Fibroblast of pulmonary artery (primary cell): ENCODE measurements at regions not wholly inside any gene's neighbourhood (a gene's known extent, or its start where the extent isn't known, plus 50 kb on each side); places are given as distances from the start of the nearest gene placed in this dataset.

Experiments used
- DNase-seq: peaks from one replicate; pipeline ENCODE4 v3.0.0-alpha.2; 2010; ENCODE audit warnings: low read depth
- H3K4me3 ChIP-seq: replicated peaks from 2 replicates; pipeline ENCODE4 v1.5.1; 2011; ENCODE audit warnings: low read depth, mild to moderate bottlenecking, control low read depth, low read length, moderate library complexity
- TF ChIP-seq, protein P1 (sequence below): IDR thresholded peaks from 2 replicates; pipeline ENCODE4 v1.5.1; 2011; ENCODE audit warnings: mild to moderate bottlenecking, control low read depth, low read length, inconsistent platforms; ENCODE audit errors: missing control alignments

DNA sequence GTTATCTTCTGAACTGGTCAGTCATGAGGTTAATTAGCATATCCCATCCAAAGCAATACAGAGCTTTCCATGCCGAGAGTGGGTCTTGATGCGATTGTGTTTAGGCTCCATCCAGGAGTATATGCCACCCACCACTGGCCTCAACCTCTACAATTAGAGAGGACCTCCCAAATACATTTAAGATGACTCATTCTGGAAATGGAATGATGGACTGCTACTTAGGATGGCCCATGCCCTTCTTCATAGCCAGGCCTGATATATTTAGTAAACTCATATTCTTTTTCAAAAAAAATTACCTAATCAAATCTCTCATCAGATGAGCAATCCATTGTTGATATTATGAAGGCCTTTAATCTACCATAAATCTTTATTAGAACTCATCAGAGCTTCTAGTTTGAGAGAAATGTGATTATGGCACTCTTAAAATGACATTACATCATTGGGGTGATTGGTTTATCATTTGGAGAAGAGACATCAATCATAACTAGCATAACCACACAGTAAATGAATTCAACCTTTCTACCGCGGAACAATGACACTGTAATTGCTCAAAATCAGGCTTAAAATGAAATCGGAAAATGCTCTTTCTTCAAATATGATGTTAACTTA is 414.2 kb upstream of the WWC1 start:
- TF ChIP-seq, protein P1, sequence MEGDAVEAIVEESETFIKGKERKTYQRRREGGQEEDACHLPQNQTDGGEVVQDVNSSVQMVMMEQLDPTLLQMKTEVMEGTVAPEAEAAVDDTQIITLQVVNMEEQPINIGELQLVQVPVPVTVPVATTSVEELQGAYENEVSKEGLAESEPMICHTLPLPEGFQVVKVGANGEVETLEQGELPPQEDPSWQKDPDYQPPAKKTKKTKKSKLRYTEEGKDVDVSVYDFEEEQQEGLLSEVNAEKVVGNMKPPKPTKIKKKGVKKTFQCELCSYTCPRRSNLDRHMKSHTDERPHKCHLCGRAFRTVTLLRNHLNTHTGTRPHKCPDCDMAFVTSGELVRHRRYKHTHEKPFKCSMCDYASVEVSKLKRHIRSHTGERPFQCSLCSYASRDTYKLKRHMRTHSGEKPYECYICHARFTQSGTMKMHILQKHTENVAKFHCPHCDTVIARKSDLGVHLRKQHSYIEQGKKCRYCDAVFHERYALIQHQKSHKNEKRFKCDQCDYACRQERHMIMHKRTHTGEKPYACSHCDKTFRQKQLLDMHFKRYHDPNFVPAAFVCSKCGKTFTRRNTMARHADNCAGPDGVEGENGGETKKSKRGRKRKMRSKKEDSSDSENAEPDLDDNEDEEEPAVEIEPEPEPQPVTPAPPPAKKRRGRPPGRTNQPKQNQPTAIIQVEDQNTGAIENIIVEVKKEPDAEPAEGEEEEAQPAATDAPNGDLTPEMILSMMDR, result no peak
- H3K4me3 ChIP-seq, result no peak overlapping the region
- no peak for DNase-seq

DNA sequence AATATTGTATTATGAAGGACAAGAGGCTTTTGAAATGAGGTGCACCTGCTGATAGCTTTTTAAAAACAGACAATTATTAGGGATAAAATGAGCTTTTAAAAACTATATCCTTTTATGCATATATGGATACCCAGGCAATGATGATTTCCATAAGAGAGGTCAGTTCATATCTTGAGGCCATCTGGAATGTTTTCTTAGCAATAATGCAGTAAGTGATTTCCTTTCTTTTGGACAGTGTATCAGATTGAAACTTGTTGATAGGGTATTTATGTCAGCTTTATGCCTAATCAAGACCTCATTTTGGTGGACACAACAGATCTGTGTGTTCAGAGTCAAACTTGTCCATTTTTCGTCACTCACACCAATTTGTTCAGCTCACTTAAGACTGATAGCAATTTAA is 413.5 kb upstream of the WWC1 start:
- no peak overlapping the region for H3K4me3 ChIP-seq
- TF ChIP-seq, protein P1, result no peak
- no peak for DNase-seq

DNA sequence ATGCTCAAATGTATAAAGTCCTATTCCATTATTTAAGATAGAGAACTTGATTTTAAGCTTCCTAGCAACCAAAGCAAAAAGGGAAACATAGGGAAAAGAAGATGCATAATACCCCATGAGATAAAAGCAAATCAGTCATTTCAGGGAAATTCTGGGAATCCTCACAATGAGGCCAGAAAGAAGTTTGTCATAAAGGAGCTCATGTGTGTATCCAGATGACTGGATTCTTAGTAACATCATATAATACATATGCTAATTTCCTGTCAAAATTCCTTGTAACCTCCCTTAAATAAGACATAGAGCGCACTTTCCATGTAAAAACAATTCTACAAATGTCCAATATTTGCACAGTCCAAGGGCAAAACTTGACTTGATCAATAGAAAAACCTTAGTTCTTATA is 411.0 kb upstream of the WWC1 start:
- TF ChIP-seq, protein P1, result no peak
- H3K4me3 ChIP-seq, result no peak overlapping the region
- DNase-seq, result no peak

DNA sequence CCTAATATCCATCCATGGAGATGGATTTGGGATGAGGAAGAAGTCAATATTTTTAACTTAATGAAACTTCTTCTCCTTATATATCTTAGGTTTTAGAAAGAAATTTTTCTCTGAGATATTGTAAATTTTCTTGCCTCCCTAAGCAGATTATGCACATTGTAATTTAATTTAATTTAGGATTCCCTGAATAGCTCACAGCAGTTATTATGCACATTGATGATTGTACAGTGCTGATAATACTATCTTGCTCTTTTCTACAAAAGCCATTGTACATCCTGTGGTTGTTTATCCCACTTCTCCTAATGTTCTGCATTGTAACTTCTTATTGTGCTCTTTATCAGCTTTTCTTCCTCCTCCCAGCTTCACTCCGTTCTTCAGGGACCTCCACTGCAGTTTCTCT is 410.4 kb upstream of the WWC1 start:
- no peak overlapping the region for H3K4me3 ChIP-seq
- TF ChIP-seq, protein P1, result no peak
- no peak for DNase-seq

DNA sequence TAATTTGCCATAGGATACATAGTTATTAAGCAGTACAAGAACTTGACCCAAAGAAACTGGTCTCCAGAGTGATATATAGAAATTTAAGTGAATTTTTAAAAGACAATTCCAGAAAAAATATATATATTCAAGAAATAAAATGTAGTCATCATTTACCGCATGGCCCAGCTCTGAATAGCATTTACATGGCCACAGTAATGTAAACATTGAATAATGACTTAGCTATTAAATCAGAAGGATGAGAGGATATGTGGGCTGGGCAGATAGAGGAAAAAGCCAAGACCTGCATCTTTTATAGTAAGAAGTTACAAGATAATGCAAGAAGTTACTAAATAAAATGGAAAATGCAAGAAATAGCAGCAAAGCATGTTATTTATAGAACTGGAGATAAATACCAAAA is 405.2 kb upstream of the WWC1 start:
- H3K4me3 ChIP-seq, result no peak overlapping the region
- DNase-seq, result no peak
- TF ChIP-seq, protein P1, result no peak

DNA sequence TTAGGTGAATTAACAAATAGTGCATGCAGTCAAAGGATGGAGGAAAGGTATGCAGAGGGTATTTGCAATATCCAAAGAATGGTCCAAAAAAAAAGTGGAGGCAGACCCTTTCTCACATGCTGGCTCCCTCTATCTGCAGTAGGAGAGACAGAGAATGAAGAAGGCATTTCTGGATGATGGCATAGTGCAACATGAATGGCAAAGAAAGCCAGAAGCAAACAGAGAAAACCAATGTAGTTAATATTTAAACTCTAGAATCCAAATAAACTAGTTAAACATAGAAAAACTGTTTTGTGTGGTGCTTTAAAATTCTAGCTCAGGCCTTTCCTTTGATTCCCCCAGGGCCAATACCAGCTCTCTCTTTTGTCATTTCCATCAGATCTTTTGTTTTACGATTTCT is 403.1 kb upstream of the WWC1 start:
- no peak for DNase-seq
- TF ChIP-seq, protein P1, result no peak
- H3K4me3 ChIP-seq, result no peak overlapping the region

DNA sequence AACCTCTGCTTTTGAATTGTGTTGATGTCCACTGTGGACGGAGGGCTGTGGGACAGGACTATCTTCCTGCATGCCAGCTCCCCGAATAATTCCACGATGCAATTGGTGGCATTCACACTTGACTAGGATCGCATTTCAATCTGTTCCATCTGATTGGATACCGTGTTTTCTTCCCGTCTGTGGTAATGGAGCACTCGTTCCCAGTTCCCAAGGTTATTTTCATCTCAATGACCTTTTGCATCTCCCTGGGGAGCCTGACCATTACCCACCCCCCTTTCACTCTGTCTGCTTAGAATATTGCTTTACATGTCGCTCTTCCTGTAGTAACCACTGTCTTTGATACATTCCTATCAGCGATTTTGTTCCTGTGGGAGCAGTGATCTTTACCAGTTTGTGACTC is 402.2 kb upstream of the WWC1 start:
- no peak for DNase-seq
- no peak overlapping the region for H3K4me3 ChIP-seq
- TF ChIP-seq, protein P1, result no peak
